ENCODE measurements at regions not wholly inside any gene's neighbourhood (a gene's known extent, or its start where the extent isn't known, plus 50 kb on each side); places are given as distances from the start of the nearest gene placed in this dataset.

DNA sequence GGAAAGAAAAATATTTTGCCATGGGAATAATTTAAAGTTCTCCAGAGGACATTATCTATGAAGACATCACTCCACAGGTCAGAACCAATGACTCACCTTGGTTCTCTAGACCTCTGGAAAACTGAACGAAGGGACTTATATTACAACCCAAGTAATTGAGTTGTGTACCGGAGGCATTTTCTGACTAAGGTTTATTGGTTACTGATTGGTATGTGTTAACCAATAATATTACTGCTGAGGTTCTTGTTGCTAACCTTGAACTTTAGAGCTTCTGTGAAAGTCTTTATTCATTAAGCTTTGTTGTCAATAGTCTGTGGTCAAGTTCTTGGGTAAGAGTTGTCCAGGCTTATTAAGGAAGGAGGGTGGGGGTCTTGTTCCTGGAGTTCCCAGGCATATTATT is 78.1 kb upstream of the MTPN start:
- ChIA-PET CTCF (interaction anchor here (1.1 kb wide), 1 partner anchor 255 kb away, joined by 3 read pairs; no protein-coding TSS in a partner anchor), POLR2A (interaction anchor here (0.6 kb wide), 1 partner anchor 113 kb away, joined by 10 read pairs; no protein-coding TSS in a partner anchor)
- TF ChIP-seq, protein P1, sequence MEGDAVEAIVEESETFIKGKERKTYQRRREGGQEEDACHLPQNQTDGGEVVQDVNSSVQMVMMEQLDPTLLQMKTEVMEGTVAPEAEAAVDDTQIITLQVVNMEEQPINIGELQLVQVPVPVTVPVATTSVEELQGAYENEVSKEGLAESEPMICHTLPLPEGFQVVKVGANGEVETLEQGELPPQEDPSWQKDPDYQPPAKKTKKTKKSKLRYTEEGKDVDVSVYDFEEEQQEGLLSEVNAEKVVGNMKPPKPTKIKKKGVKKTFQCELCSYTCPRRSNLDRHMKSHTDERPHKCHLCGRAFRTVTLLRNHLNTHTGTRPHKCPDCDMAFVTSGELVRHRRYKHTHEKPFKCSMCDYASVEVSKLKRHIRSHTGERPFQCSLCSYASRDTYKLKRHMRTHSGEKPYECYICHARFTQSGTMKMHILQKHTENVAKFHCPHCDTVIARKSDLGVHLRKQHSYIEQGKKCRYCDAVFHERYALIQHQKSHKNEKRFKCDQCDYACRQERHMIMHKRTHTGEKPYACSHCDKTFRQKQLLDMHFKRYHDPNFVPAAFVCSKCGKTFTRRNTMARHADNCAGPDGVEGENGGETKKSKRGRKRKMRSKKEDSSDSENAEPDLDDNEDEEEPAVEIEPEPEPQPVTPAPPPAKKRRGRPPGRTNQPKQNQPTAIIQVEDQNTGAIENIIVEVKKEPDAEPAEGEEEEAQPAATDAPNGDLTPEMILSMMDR (IDR thresholded peaks at IDR 0.05; ENCODE audit: insufficient read depth, low read depth, low read length) = no peak
- Histone ChIP-seq H3K27me3 (ENCODE audit: control insufficient read depth, insufficient read depth, low read length) (no peaks in the 10 kb centered on the region), H3K4me3 (ENCODE audit: low read depth, low read length) (no peak overlapping the region), H3K36me3 (ENCODE audit: control insufficient read depth, insufficient read depth, low read length) (no peaks in the 10 kb centered on the region)
- no peak for DNase-seq (ENCODE audit: low read depth)

DNA sequence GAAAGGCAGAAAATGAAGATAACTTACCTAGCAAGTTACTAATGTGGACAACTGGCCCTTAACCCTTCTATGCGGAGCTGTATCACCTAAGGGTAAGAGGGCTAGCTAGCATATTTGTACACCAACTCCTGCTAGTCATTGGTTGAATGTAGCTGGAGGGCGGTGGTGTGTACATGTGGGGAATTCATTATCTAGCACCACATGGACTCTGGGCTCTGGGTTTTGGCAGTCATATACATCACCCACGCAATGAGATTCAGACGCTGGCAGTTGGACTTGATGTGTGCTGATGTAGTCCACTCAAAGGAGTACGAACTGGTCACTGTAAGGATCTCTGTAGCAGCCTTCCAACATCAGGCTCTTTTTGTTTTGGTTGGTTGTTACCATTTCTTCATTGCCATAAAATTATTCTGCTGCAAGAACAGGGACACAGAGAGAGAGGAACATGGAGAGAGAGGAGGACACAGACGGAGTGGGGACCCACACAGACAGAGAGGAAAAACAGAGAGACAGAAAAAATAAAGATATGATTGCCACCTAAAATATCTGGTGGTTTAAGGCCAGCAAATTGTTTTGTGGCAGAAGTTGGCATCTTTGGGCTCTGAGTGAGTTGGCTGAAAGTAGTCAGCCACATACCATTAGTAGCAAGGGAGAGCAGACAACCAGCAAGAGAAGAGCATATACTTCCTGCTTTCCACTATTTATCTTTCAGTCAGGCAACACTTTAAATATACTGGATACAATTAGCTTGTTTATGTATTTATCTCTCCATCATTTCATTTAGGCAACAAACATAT is 76.7 kb upstream of the MTPN start:
- no peak overlapping the region for H3K4me3 ChIP-seq (ENCODE audit: low read depth, low read length)
- ChIA-PET POLR2A (no interaction called here), CTCF (no interaction called here)
- H3K36me3 ChIP-seq (ENCODE audit: control insufficient read depth, insufficient read depth, low read length) = no peaks in the 10 kb centered on the region
- no peaks in the 10 kb centered on the region for H3K27me3 ChIP-seq (ENCODE audit: control insufficient read depth, insufficient read depth, low read length)
- TF ChIP-seq, protein P1 (IDR thresholded peaks at IDR 0.05; ENCODE audit: insufficient read depth, low read depth, low read length) = no peak
- DNase-seq (ENCODE audit: low read depth) = no peak

DNA sequence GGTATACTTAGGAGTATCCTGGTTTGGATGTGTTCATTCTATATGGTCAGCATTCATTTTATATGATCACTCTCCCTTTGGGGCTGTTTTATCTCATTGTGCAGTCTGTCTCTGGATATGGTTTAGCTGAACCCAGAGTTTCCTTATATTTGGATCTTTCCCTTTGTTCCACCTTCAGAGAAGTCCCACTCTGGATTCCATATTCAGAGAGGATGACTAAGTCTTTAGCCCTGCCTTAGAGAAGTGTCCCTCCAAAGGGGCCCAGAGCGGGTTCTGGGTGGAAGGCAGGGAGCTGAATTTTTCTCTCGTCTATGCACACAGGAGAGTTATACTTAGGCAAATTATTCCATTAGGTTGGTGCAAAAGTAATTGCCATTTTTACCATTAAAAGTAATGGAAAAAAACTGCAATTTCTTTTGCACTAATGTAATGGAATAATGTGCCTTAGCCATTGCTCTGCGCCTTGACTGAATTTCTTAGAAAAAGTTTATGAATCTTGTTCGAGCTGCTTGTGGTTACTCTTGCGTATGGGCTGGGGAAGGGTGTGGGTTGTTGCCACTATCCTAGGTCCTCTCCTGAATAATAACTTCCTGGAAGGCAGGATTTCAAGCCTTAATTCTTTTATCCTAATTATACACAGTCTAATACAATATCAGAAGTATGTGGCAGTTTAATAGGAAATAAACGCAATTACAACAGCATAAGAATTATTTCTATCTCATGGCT is 74.2 kb upstream of the MTPN start:
- DNase-seq (ENCODE audit: low read depth) = no peak
- H3K36me3 ChIP-seq (ENCODE audit: control insufficient read depth, insufficient read depth, low read length) = no peaks in the 10 kb centered on the region
- H3K4me3 ChIP-seq (ENCODE audit: low read depth, low read length) = no peak overlapping the region
- ChIA-PET CTCF (no interaction called here), POLR2A (no interaction called here)
- TF ChIP-seq, protein P1 (IDR thresholded peaks at IDR 0.05; ENCODE audit: insufficient read depth, low read depth, low read length) = no peak
- no peaks in the 10 kb centered on the region for H3K27me3 ChIP-seq (ENCODE audit: control insufficient read depth, insufficient read depth, low read length)

DNA sequence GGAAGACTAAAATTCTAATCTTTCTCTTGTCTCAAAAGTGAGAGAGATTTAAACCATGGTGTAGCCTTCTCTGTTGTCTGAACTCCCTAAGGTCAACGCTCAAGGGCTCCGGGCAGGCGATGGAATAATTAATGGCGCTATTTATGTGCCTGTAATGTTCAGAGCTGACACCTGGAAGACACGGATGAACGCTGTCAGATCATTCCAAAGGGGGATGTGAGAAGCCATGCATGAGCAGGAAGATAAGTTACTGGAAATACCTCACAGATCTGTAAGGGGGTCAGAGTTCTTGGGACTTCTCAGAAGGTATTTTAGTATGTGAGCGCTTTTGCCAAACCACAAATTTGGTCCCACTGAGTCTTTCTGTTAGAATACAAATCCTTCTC is 73.3 kb upstream of the MTPN start:
- TF ChIP-seq, protein P1 (IDR thresholded peaks at IDR 0.05; ENCODE audit: insufficient read depth, low read depth, low read length) = no peak
- ChIA-PET POLR2A (no interaction called here), CTCF (no interaction called here)
- no peaks in the 10 kb centered on the region for H3K36me3 ChIP-seq (ENCODE audit: control insufficient read depth, insufficient read depth, low read length)
- no peaks in the 10 kb centered on the region for H3K27me3 ChIP-seq (ENCODE audit: control insufficient read depth, insufficient read depth, low read length)
- no peak overlapping the region for H3K4me3 ChIP-seq (ENCODE audit: low read depth, low read length)
- DNase-seq (ENCODE audit: low read depth) = no peak

DNA sequence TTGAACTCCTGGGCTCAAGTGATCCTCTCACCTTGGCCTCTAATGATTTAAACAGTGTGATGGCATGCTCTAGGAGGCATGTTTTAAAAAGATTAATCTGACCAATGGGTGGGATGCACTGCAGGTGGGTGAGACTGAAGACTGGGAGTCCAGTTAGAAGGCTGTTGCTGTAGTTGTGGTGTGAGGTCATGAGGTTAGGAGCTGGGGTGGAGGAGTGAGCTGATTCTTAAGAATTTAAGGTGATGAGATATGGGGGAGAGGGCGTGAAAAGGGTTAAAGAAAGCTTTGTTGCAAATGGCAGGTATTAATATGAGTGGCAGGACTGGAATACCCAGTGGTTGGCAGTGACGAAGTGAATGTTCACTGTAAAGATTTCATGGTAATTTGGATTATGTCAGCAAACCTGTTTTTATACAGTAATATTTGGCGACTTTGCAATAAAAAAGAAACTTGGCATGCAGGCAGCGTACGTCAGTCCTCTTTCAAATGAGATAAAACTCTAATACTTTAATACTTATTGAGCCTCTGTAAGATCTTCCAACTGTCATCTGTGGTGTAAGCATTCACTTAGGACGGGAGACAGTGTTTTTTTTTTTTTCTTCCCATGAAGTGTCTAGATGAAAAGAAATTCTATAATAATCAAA is 72.8 kb upstream of the MTPN start:
- TF ChIP-seq, protein P1 (IDR thresholded peaks at IDR 0.05; ENCODE audit: insufficient read depth, low read depth, low read length) = no peak
- no peaks in the 10 kb centered on the region for H3K36me3 ChIP-seq (ENCODE audit: control insufficient read depth, insufficient read depth, low read length)
- CTCF ChIA-PET = no interaction called here
- no peak overlapping the region for H3K4me3 ChIP-seq (ENCODE audit: low read depth, low read length)
- POLR2A ChIA-PET = no interaction called here
- no peaks in the 10 kb centered on the region for H3K27me3 ChIP-seq (ENCODE audit: control insufficient read depth, insufficient read depth, low read length)
- DNase-seq (ENCODE audit: low read depth) = no peak

Measured in BJ (cell line).